Liver (tissue), 8 donors: ENCODE measurements at regions not wholly inside any gene's neighbourhood (a gene's known extent, or its start where the extent isn't known, plus 50 kb on each side); places are given as distances from the start of the nearest gene placed in this dataset.

Experiments
- DNase-seq: peaks from one replicate; pipeline ENCODE4 v3.0.0-alpha.2; 2017; ENCODE audit warnings: low spot score
- H3K27ac ChIP-seq, 2 donors: one replicate each; pipeline ENCODE4 v1.7.0; 2013; ENCODE audit warnings: inconsistent platforms in 2 of 2, low read length in 2 of 2, control low read depth in 1 of 2, low read depth in 1 of 2, mild to moderate bottlenecking in 1 of 2
- H3K27me3 ChIP-seq, 4 donors: one replicate each; pipeline versions ENCODE4 v1.6.1 to v1.7.0; 2013; ENCODE audit warnings: low read length in 3 of 4, inconsistent platforms in 1 of 4, mild to moderate bottlenecking in 1 of 4, moderate library complexity in 1 of 4; ENCODE audit not compliant: control insufficient read depth in 4 of 4, insufficient read depth in 4 of 4
- H3K36me3 ChIP-seq, 4 donors: one replicate each; pipeline versions ENCODE4 v1.6.1 to v1.7.0; 2013; ENCODE audit warnings: low read length in 3 of 4, mild to moderate bottlenecking in 3 of 4, low read depth in 1 of 4, moderate library complexity in 1 of 4; ENCODE audit not compliant: control insufficient read depth in 4 of 4, insufficient read depth in 3 of 4
- H3K4me1 ChIP-seq, 4 donors: one replicate each; pipeline versions ENCODE4 v1.6.1 to v1.7.0; 2013; ENCODE audit warnings: low read length in 3 of 4, mild to moderate bottlenecking in 3 of 4, moderate library complexity in 1 of 4; ENCODE audit not compliant: control insufficient read depth in 4 of 4, insufficient read depth in 4 of 4
- H3K4me3 ChIP-seq, 3 donors: one replicate each; pipeline versions ENCODE4 v1.6.1 to v1.7.0; 2013; ENCODE audit warnings: low read length in 3 of 3, control low read depth in 1 of 3, low read depth in 1 of 3, mild to moderate bottlenecking in 1 of 3
- H3K9ac ChIP-seq, 2 donors: one replicate each; pipeline ENCODE4 v1.7.0; 2013; ENCODE audit warnings: low read length in 2 of 2, mild to moderate bottlenecking in 2 of 2, moderate library complexity in 2 of 2, control low read depth in 1 of 2, low read depth in 1 of 2
- H3K9me3 ChIP-seq, 4 donors: one replicate each; pipeline versions ENCODE4 v1.6.1 to v1.7.0; 2013; ENCODE audit warnings: low read length in 3 of 4; ENCODE audit not compliant: control insufficient read depth in 4 of 4
- ATF3 ChIP-seq: IDR thresholded peaks from 2 replicates; pipeline ENCODE4 v1.6.1; 2016; ENCODE audit warnings: antibody characterized with exemption
- CTCF ChIP-seq: fragments of 150-350 bp; IDR thresholded peaks from 2 replicates; pipeline ENCODE4 v1.5.1; 2017; ENCODE audit warnings: improper control_type of control experiment, low read depth, low read length; ENCODE audit not compliant: missing input control
- EGR1 ChIP-seq, 2 donors: IDR thresholded peaks; 2 replicates each; pipeline ENCODE4 v1.6.1; 2016 to 2018; ENCODE audit warnings: antibody characterized with exemption in 2 of 2, low read depth in 2 of 2
- FOXA1 ChIP-seq: IDR thresholded peaks from 2 replicates; pipeline ENCODE4 v1.6.1; 2016; ENCODE audit warnings: antibody characterized with exemption
- FOXA2 ChIP-seq: IDR thresholded peaks from 2 replicates; pipeline ENCODE4 v1.6.1; 2016; ENCODE audit warnings: antibody characterized with exemption
- GABPA ChIP-seq, 2 donors: IDR thresholded peaks in 1 of 2; conservative IDR thresholded peaks in 1 of 2; 2 replicates each; pipeline ENCODE4 v1.6.1; 2016; ENCODE audit warnings: antibody characterized with exemption in 2 of 2, mild to moderate bottlenecking in 1 of 2, moderate library complexity in 1 of 2
- HNF4A ChIP-seq, 2 donors: conservative IDR thresholded peaks; 2 replicates each; pipeline ENCODE4 v1.6.1; 2016; ENCODE audit warnings: antibody characterized with exemption in 2 of 2, mild to moderate bottlenecking in 2 of 2
- HNF4G ChIP-seq: IDR thresholded peaks from 2 replicates; pipeline ENCODE4 v1.6.1; 2016; ENCODE audit warnings: antibody characterized with exemption
- JUND ChIP-seq, 2 donors: IDR thresholded peaks; 2 replicates each; pipeline ENCODE4 v1.6.1; 2016; ENCODE audit warnings: antibody characterized with exemption in 2 of 2
- MAX ChIP-seq: IDR thresholded peaks from 2 replicates; pipeline ENCODE4 v1.6.1; 2016; ENCODE audit warnings: antibody characterized with exemption
- NR2F2 ChIP-seq: IDR thresholded peaks from 2 replicates; pipeline ENCODE4 v1.6.1; 2016; ENCODE audit warnings: antibody characterized with exemption
- RAD21 ChIP-seq, 2 donors: IDR thresholded peaks; 2 replicates each; pipeline ENCODE4 v1.6.1; 2016; ENCODE audit warnings: antibody characterized with exemption in 2 of 2, mild to moderate bottlenecking in 2 of 2
- REST ChIP-seq: IDR thresholded peaks from 2 replicates; pipeline ENCODE4 v1.6.1; 2016; ENCODE audit warnings: antibody characterized with exemption, mild to moderate bottlenecking
- RXRA ChIP-seq, 2 donors: IDR thresholded peaks; 2 replicates each; pipeline ENCODE4 v1.6.1; 2017 to 2018; ENCODE audit warnings: antibody characterized with exemption in 2 of 2, mild to moderate bottlenecking in 1 of 2
- SP1 ChIP-seq: IDR thresholded peaks from 2 replicates; pipeline ENCODE4 v1.6.1; 2018; ENCODE audit warnings: antibody characterized with exemption, mild to moderate bottlenecking
- TAF1 ChIP-seq: conservative IDR thresholded peaks from 2 replicates; pipeline ENCODE4 v1.6.1; 2016; ENCODE audit warnings: antibody characterized with exemption, mild to moderate bottlenecking
- YY1 ChIP-seq: IDR thresholded peaks from 2 replicates; pipeline ENCODE4 v1.6.1; 2016; ENCODE audit warnings: antibody characterized with exemption, mild to moderate bottlenecking
- ZBTB33 ChIP-seq: IDR thresholded peaks from 2 replicates; pipeline ENCODE4 v1.6.1; 2016; ENCODE audit warnings: antibody characterized with exemption
- WGBS: extraction: QIAGEN DNeasy Blood & Tissue Kit; methylation state at CpG from one replicate; pipeline ENCODE4 v1.1.7; 2013; 5-methylcytosine and 5-hydroxymethylcytosine counted together
- donor health status: healthy.
- donor health status: healthy.
- donor health status: healthy.
- donor health status: healthy.
- donor health status: healthy.

GRCh38 chr5:161094411-161094810 is 242.4 kb upstream of the ATP10B start:
- no peak for DNase-seq
- H3K9me3 ChIP-seq: no peaks in the 10 kb centered on the region
- H3K4me3 ChIP-seq: no peak overlapping the region
- TF ChIP-seq TAF1: no peak
- TF ChIP-seq ZBTB33: no peak
- TF ChIP-seq RXRA (IDR thresholded peaks at IDR 0.05): no peak
- no peak for TF ChIP-seq MAX
- TF ChIP-seq FOXA2: no peak
- peaks cover 0 to under 1% (median 0%) of the 10 kb centered on the region in 4 donors for H3K27me3 ChIP-seq
- no peak overlapping the region for H3K27ac ChIP-seq
- H3K4me1 ChIP-seq: no peaks in the 10 kb centered on the region
- no peaks in the 10 kb centered on the region for H3K36me3 ChIP-seq
- H3K9ac ChIP-seq: no peak overlapping the region

GRCh38 chr5:161093100-161093499 is 241.1 kb upstream of the ATP10B start:
- Histone ChIP-seq H3K36me3 (no peaks in the 10 kb centered on the region), H3K27me3 (peaks cover 0 to 3% (median 0%) of the 10 kb centered on the region in 4 donors), H3K27ac (no peak overlapping the region), H3K9ac (no peak overlapping the region), H3K9me3 (no peaks in the 10 kb centered on the region), H3K4me3 (no peak overlapping the region), H3K4me1 (no peaks in the 10 kb centered on the region)
- no peak for DNase-seq
- TF ChIP-seq NR2F2 (no peak), ZBTB33 (no peak), TAF1 (no peak), HNF4G (no peak), FOXA2 (no peak), RAD21 (IDR thresholded peaks at IDR 0.05) (no peak), SP1 (no peak), CTCF (no peak), MAX (no peak), FOXA1 (no peak), ATF3 (no peak), GABPA (IDR thresholded peaks at IDR 0.05 in 1 of 2, conservative IDR thresholded peaks at IDR 0.05 in 1 of 2) (no peak), HNF4A (conservative IDR thresholded peaks at IDR 0.05) (no peak), JUND (IDR thresholded peaks at IDR 0.05) (no peak), RXRA (IDR thresholded peaks at IDR 0.05) (no peak), YY1 (no peak), EGR1 (IDR thresholded peaks at IDR 0.05; ENCODE audit: low read depth in 2 of 2) (no peak), REST (no peak)
- 83% methylated on average over 2 of the region's 2 CpGs for WGBS
